ENCODE measurements at regions not wholly inside any gene's neighbourhood (a gene's known extent, or its start where the extent isn't known, plus 50 kb on each side); places are given as distances from the start of the nearest gene placed in this dataset.

GRCh38 chr1:218872928-218873327 lies 300.8 kb upstream of the LYPLAL1 start:
- no peak for DNase-seq (ENCODE audit: low spot score)

- no peak for DNase-seq (ENCODE audit: low spot score)
These were observed 299.4 kb upstream of the LYPLAL1 start for GRCh38 chr1:218874313-218874712.

GRCh38 chr1:218874801-218875400 lies 298.8 kb upstream of the LYPLAL1 start:
- no peak for DNase-seq (ENCODE audit: low spot score)

GRCh38 chr1:218878369-218878768 lies 295.3 kb upstream of the LYPLAL1 start:
- DNase-seq (ENCODE audit: low spot score), result no peak

- no peak for DNase-seq (ENCODE audit: low spot score)
These were observed 293.1 kb upstream of the LYPLAL1 start for GRCh38 chr1:218880484-218881060.

- no peak for DNase-seq (ENCODE audit: low spot score)
These were observed 291.2 kb upstream of the LYPLAL1 start for GRCh38 chr1:218882454-218882853.

GRCh38 chr1:218886101-218886871 lies 287.4 kb upstream of the LYPLAL1 start:
- no peak for DNase-seq (ENCODE audit: low spot score)

- no peak for DNase-seq (ENCODE audit: low spot score)
These were observed 286.3 kb upstream of the LYPLAL1 start for GRCh38 chr1:218887141-218887925.

GRCh38 chr1:218890451-218890850 lies 283.2 kb upstream of the LYPLAL1 start:
- no peak for DNase-seq (ENCODE audit: low spot score)

- DNase-seq (ENCODE audit: low spot score), result no peak
These were observed 282.1 kb upstream of the LYPLAL1 start for GRCh38 chr1:218891577-218891976.

- DNase-seq (ENCODE audit: low spot score), result no peak
These were observed 278.6 kb upstream of the LYPLAL1 start for GRCh38 chr1:218895064-218895587.

GRCh38 chr1:218896202-218896601 lies 277.5 kb upstream of the LYPLAL1 start:
- no peak for DNase-seq (ENCODE audit: low spot score)

GRCh38 chr1:218898921-218899320 lies 274.8 kb upstream of the LYPLAL1 start:
- DNase-seq (ENCODE audit: low spot score), result no peak

- no peak for DNase-seq (ENCODE audit: low spot score)
These were observed 273.1 kb upstream of the LYPLAL1 start for GRCh38 chr1:218900615-218901014.

- DNase-seq (ENCODE audit: low spot score), result no peak
These were observed 269.3 kb upstream of the LYPLAL1 start for GRCh38 chr1:218904416-218904815.

- no peak for DNase-seq (ENCODE audit: low spot score)
These were observed 257.0 kb upstream of the LYPLAL1 start for GRCh38 chr1:218916720-218917119.

GRCh38 chr1:218917656-218918055 lies 256.0 kb upstream of the LYPLAL1 start:
- DNase-seq (ENCODE audit: low spot score), result no peak

- no peak for DNase-seq (ENCODE audit: low spot score)
These were observed 247.9 kb upstream of the LYPLAL1 start for GRCh38 chr1:218925777-218926176.

- no peak for DNase-seq (ENCODE audit: low spot score)
These were observed 247.0 kb upstream of the LYPLAL1 start for GRCh38 chr1:218926631-218927030.

- DNase-seq (ENCODE audit: low spot score), result no peak
These were observed 243.7 kb upstream of the LYPLAL1 start for GRCh38 chr1:218930000-218930399.

GRCh38 chr1:218930472-218931241 lies 243.0 kb upstream of the LYPLAL1 start:
- DNase-seq (ENCODE audit: low spot score), result no peak

- DNase-seq (ENCODE audit: low spot score), result no peak
These were observed 242.4 kb upstream of the LYPLAL1 start for GRCh38 chr1:218931324-218931723.
